ENCODE measurements at regions not wholly inside any gene's neighbourhood (a gene's known extent, or its start where the extent isn't known, plus 50 kb on each side); places are given as distances from the start of the nearest gene placed in this dataset.

GRCh38 chr1:54456361-54456760 lies 50.2 kb upstream of the SSBP3 start:
- no peak overlapping the region for H3K27ac ChIP-seq (ENCODE audit: low read depth, low read length, poor library complexity, severe bottlenecking)
- H3K9me3 ChIP-seq (ENCODE audit: low read length): no peaks in the 10 kb centered on the region
- no peak overlapping the region for H3K4me3 ChIP-seq (ENCODE audit: low read depth, low read length, poor library complexity, severe bottlenecking)
- ChIA-PET POLR2A (interaction anchor here (0.6 kb wide), 1 partner anchor 377 kb away, joined by 4 read pairs; no protein-coding TSS in a partner anchor), CTCF (ENCODE audit: unreplicated experiment) (no interaction called here)
- H3K36me3 ChIP-seq (ENCODE audit: insufficient read depth, low read length): no peaks in the 10 kb centered on the region
- H3K4me2 ChIP-seq (ENCODE audit: low read length): no peak overlapping the region
- H4K20me1 ChIP-seq (ENCODE audit: insufficient read depth, low read length): no peaks in the 10 kb centered on the region
- no peaks in the 10 kb centered on the region for H3K9me2 ChIP-seq (ENCODE audit: insufficient read depth, low read length)
- TF ChIP-seq CTCF (conservative IDR thresholded peaks at IDR 0.05; ENCODE audit: low read length): no peak
- TF ChIP-seq EZH2phosphoT487 (IDR thresholded peaks at IDR 0.05; ENCODE audit: borderline replicate concordance, low read depth, low read length): no peak
- H3K79me2 ChIP-seq (ENCODE audit: insufficient read depth, low read depth, low read length): no peaks in the 10 kb centered on the region
- intact Hi-C loops (cut with micrococcal nuclease; ENCODE audit: unreplicated experiment): no loop called here
- no TSS peak for BruUV-seq (replicated peaks)
- no peaks in the 10 kb centered on the region for H3K4me1 ChIP-seq (ENCODE audit: insufficient read depth, low read length, poor library complexity, severe bottlenecking)
- no peak overlapping the region for H2AFZ ChIP-seq (ENCODE audit: low read length)
- DNase-seq (ENCODE audit: low spot score): no peak

Data from OCI-LY7 (cell line).